ENCODE measurements at regions not wholly inside any gene's neighbourhood (a gene's known extent, or its start where the extent isn't known, plus 50 kb on each side); places are given as distances from the start of the nearest gene placed in this dataset.

DNA sequence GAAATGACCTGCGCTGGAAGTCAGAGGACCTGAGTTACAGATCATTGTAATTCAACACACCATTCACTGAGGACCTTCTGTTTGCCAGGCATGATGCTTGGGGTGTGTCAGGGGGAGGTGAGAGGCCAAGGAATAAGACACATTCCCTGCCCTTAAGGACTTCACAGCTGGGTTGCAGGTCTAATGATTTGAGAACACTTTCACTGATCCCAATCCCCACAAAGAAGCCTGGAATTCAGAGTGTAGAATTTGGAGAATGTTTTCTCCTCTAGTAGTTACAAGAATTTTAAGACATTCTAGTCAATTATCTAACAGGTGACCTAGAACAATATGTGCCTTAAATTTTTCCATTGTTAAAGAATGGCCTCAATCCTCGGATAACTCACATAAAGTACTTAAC, 322.4 kb downstream of the TNS1 start:
- TF ChIP-seq, protein P1, sequence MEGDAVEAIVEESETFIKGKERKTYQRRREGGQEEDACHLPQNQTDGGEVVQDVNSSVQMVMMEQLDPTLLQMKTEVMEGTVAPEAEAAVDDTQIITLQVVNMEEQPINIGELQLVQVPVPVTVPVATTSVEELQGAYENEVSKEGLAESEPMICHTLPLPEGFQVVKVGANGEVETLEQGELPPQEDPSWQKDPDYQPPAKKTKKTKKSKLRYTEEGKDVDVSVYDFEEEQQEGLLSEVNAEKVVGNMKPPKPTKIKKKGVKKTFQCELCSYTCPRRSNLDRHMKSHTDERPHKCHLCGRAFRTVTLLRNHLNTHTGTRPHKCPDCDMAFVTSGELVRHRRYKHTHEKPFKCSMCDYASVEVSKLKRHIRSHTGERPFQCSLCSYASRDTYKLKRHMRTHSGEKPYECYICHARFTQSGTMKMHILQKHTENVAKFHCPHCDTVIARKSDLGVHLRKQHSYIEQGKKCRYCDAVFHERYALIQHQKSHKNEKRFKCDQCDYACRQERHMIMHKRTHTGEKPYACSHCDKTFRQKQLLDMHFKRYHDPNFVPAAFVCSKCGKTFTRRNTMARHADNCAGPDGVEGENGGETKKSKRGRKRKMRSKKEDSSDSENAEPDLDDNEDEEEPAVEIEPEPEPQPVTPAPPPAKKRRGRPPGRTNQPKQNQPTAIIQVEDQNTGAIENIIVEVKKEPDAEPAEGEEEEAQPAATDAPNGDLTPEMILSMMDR (IDR thresholded peaks at IDR 0.05; ENCODE audit: borderline replicate concordance, extremely low read depth, low read length, poor library complexity, severe bottlenecking) = no peak
- no peak for TF ChIP-seq EZH2 (IDR thresholded peaks at IDR 0.05; ENCODE audit: borderline replicate concordance, low read depth, low read length, severe bottlenecking)
